ENCODE measurements at regions not wholly inside any gene's neighbourhood (a gene's known extent, or its start where the extent isn't known, plus 50 kb on each side); places are given as distances from the start of the nearest gene placed in this dataset.
A peak's percentile ranks its signal among the peaks of the same experiment; 100 is the strongest.

DNA sequence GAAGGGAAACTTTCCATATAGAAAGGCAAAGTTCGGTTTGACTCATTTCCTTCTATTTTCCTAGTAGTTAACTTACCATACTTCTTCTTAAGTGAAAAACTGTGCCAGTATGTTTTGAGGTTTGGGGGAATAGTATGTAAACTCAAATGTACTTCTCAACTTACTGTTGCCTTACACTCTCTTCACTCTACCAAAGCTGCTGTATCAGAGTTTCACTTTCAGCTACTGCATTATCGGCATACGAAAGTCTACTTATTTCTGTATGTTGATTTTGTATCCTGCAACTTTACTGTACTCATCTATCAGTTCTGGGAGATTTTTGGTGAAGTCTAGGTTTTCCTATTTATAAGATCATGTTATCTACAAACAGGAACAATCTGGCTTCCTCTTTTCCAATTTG lies 932.7 kb downstream of the FAT4 start:
- SMC1A ChIA-PET (ENCODE audit: uncharacterized antibody, unreplicated experiment), result interaction anchor here (0.6 to 0.8 kb wide), 2 partner anchors 9 to 564 kb away, joined by 3 to 4 read pairs; no protein-coding TSS in a partner anchor
- no peaks in the 10 kb centered on the region for H4K20me1 ChIP-seq (ENCODE audit: control insufficient read depth, insufficient read depth)
- ATAC-seq, result peak; percentile 63
- intact Hi-C loops (cut with micrococcal nuclease; ENCODE audit: unreplicated experiment), result no loop called here
- no peak overlapping the region for H3K4me3 ChIP-seq
- no peak overlapping the region for H3K4me2 ChIP-seq (ENCODE audit: control insufficient read depth, insufficient read depth)
- DNase-seq (ENCODE audit: low read depth, low spot score), result no peak
- in situ Hi-C loops (cut with MboI), result no loop called here
- WGBS (ENCODE audit: insufficient coverage, insufficient replicate concordance, low lambda C conversion rate, missing lambda C conversion rate), result 70% methylated on average over 3 of the region's 3 CpGs
- POLR2A ChIA-PET, result no interaction called here
- no TSS peak for BruUV-seq (replicated peaks)
- CTCF ChIA-PET, result no interaction called here
- no peak for TF ChIP-seq NFXL1 (IDR thresholded peaks at IDR 0.05; ENCODE audit: borderline replicate concordance)
- no peak for TF ChIP-seq POLR2A (IDR thresholded peaks at IDR 0.05; ENCODE audit: low read depth, low read length)
- no peak for TF ChIP-seq RUNX3 (IDR thresholded peaks at IDR 0.05; ENCODE audit: low read length)
- TF ChIP-seq SMAD1 (IDR thresholded peaks at IDR 0.05; ENCODE audit: low read depth, partially characterized antibody), result no peak
- TF ChIP-seq, protein P1, sequence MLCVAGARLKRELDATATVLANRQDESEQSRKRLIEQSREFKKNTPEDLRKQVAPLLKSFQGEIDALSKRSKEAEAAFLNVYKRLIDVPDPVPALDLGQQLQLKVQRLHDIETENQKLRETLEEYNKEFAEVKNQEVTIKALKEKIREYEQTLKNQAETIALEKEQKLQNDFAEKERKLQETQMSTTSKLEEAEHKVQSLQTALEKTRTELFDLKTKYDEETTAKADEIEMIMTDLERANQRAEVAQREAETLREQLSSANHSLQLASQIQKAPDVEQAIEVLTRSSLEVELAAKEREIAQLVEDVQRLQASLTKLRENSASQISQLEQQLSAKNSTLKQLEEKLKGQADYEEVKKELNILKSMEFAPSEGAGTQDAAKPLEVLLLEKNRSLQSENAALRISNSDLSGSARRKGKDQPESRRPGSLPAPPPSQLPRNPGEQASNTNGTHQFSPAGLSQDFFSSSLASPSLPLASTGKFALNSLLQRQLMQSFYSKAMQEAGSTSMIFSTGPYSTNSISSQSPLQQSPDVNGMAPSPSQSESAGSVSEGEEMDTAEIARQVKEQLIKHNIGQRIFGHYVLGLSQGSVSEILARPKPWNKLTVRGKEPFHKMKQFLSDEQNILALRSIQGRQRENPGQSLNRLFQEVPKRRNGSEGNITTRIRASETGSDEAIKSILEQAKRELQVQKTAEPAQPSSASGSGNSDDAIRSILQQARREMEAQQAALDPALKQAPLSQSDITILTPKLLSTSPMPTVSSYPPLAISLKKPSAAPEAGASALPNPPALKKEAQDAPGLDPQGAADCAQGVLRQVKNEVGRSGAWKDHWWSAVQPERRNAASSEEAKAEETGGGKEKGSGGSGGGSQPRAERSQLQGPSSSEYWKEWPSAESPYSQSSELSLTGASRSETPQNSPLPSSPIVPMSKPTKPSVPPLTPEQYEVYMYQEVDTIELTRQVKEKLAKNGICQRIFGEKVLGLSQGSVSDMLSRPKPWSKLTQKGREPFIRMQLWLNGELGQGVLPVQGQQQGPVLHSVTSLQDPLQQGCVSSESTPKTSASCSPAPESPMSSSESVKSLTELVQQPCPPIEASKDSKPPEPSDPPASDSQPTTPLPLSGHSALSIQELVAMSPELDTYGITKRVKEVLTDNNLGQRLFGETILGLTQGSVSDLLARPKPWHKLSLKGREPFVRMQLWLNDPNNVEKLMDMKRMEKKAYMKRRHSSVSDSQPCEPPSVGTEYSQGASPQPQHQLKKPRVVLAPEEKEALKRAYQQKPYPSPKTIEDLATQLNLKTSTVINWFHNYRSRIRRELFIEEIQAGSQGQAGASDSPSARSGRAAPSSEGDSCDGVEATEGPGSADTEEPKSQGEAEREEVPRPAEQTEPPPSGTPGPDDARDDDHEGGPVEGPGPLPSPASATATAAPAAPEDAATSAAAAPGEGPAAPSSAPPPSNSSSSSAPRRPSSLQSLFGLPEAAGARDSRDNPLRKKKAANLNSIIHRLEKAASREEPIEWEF (IDR thresholded peaks at IDR 0.05; ENCODE audit: insufficient replicate concordance, low read depth, low read length), result no peak
- TF ChIP-seq, protein P2, sequence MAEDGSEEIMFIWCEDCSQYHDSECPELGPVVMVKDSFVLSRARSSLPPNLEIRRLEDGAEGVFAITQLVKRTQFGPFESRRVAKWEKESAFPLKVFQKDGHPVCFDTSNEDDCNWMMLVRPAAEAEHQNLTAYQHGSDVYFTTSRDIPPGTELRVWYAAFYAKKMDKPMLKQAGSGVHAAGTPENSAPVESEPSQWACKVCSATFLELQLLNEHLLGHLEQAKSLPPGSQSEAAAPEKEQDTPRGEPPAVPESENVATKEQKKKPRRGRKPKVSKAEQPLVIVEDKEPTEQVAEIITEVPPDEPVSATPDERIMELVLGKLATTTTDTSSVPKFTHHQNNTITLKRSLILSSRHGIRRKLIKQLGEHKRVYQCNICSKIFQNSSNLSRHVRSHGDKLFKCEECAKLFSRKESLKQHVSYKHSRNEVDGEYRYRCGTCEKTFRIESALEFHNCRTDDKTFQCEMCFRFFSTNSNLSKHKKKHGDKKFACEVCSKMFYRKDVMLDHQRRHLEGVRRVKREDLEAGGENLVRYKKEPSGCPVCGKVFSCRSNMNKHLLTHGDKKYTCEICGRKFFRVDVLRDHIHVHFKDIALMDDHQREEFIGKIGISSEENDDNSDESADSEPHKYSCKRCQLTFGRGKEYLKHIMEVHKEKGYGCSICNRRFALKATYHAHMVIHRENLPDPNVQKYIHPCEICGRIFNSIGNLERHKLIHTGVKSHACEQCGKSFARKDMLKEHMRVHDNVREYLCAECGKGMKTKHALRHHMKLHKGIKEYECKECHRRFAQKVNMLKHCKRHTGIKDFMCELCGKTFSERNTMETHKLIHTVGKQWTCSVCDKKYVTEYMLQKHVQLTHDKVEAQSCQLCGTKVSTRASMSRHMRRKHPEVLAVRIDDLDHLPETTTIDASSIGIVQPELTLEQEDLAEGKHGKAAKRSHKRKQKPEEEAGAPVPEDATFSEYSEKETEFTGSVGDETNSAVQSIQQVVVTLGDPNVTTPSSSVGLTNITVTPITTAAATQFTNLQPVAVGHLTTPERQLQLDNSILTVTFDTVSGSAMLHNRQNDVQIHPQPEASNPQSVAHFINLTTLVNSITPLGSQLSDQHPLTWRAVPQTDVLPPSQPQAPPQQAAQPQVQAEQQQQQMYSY (CRISPR knock-in tag; IDR thresholded peaks at IDR 0.05), result no peak
- TF ChIP-seq, protein P3, sequence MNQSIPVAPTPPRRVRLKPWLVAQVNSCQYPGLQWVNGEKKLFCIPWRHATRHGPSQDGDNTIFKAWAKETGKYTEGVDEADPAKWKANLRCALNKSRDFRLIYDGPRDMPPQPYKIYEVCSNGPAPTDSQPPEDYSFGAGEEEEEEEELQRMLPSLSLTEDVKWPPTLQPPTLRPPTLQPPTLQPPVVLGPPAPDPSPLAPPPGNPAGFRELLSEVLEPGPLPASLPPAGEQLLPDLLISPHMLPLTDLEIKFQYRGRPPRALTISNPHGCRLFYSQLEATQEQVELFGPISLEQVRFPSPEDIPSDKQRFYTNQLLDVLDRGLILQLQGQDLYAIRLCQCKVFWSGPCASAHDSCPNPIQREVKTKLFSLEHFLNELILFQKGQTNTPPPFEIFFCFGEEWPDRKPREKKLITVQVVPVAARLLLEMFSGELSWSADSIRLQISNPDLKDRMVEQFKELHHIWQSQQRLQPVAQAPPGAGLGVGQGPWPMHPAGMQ (IDR thresholded peaks at IDR 0.05; ENCODE audit: borderline replicate concordance), result no peak
- TF ChIP-seq HDGF (IDR thresholded peaks at IDR 0.05), result no peak
- no peak for TF ChIP-seq MYB (IDR thresholded peaks at IDR 0.05; ENCODE audit: borderline replicate concordance, low read depth, low read length)
- no peak for TF ChIP-seq IRF4 (IDR thresholded peaks at IDR 0.05; ENCODE audit: low read depth, low read length)
- TF ChIP-seq BHLHE40 (IDR thresholded peaks at IDR 0.05; ENCODE audit: borderline replicate concordance in 1 of 2, low read depth in 2 of 2, low read length in 1 of 2), result no peak
- no peak for TF ChIP-seq MTA2 (IDR thresholded peaks at IDR 0.05; ENCODE audit: low read depth)
- no peaks in the 10 kb centered on the region for H3K4me1 ChIP-seq (ENCODE audit: control insufficient read depth, insufficient read depth, low read length)
- H3K36me3 ChIP-seq (ENCODE audit: control insufficient read depth in 2 of 2, insufficient read depth in 2 of 2, low read length in 1 of 2), result no peaks in the 10 kb centered on the region
- H3K27ac ChIP-seq (ENCODE audit: control insufficient read depth, insufficient read depth), result no peak overlapping the region
- H3K27me3 ChIP-seq (replicated peaks in 1 of 2; ENCODE audit: control insufficient read depth in 2 of 2, insufficient read depth in 2 of 2, low read length in 1 of 2), result no peaks in the 10 kb centered on the region
- H3K9ac ChIP-seq (ENCODE audit: control insufficient read depth, insufficient read depth, low read length), result no peak overlapping the region
- no peaks in the 10 kb centered on the region for H3K9me3 ChIP-seq (replicated peaks; ENCODE audit: control insufficient read depth, insufficient read depth, low read length)
- no peaks in the 10 kb centered on the region for H3K79me2 ChIP-seq (ENCODE audit: control insufficient read depth, insufficient read depth, low read length)
- FAIRE-seq, result no peak
- H2AFZ ChIP-seq (ENCODE audit: control insufficient read depth, low read depth, low read length), result no peak overlapping the region
- RAD21 ChIA-PET (ENCODE audit: unreplicated experiment), result no interaction called here
